GM13977 (cell line): ENCODE measurements at regions not wholly inside any gene's neighbourhood (a gene's known extent, or its start where the extent isn't known, plus 50 kb on each side); places are given as distances from the start of the nearest gene placed in this dataset.

Experiments used
- DNase-seq: peaks from one replicate; pipeline ENCODE4 v3.0.0; 2012; ENCODE audit warnings: low spot score
- CTCF ChIP-seq: IDR thresholded peaks from 2 replicates; pipeline ENCODE4 v1.5.1; 2012; ENCODE audit warnings: mild to moderate bottlenecking, control low read depth; ENCODE audit not compliant: insufficient read depth; ENCODE audit errors: extremely low read depth, missing control alignments
- in situ Hi-C: fragments of 300-500 bp; cut with MboI; formaldehyde crosslinking; loops from one replicate; pipeline ENCODE4 v1.12.0; 2022; ENCODE audit warnings: low sequenced_read_pairs, low pct_unique_long_range_greater_than_20kb, mixed read lengths, inconsistent platforms; ENCODE audit not compliant: unreplicated experiment

DNA sequence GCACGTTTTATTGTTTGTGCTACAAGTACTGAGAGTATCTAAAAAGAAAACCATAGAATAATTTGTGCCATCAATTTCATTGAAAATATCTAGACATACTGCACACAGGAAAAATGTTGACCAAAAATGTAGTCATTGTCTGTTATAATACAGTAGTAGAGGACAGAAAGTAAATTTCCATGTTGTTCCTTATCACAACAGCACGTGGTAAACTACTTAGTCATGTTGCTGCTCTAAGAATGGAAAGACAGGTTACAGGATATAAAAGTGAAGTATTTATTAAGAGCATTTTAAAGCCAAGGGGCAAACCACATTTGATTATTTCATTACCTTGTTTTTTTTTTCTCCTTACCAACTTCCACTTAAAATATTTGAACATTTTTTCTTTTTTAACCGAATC is 89.0 kb upstream of the CEP85L start:
- no peak for DNase-seq
- TF ChIP-seq CTCF = no peak
- in situ Hi-C loops = no loop called here

DNA sequence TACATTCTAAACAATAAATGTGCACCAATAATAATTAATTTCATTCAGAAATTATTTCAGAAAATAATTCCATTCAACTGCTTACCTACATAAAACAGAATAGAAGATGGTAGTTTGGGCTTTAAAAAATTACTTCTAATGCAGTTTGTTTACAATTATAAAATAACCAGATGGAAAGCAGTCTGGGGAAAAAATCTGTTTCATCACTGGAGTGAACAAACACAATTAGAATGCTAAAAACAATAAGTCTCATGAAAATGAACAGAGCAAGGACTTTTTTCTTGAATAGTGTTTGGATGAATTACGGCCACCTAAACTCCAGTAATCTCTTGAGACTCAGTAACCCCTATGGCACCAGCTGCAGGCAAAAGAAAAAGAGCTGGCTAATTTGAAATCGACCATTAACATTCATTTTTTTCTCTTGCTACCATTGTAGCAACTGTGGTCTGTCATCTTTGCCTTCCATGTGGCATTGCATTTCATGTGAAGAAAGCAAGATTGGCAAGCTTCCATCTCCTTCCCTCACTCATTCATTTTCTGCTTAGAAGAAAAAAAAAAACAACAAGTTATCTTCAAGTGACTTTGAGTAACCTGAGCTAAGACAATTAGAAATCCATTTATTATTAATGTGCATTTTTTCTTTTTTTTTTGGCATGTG is 88.4 kb upstream of the CEP85L start:
- in situ Hi-C loops = no loop called here
- no peak for DNase-seq
- no peak for TF ChIP-seq CTCF

- in situ Hi-C loops = no loop called here
- no peak for TF ChIP-seq CTCF
- no peak for DNase-seq
These were observed 85.0 kb upstream of the CEP85L start for GRCh38 chr6:118736440-118736839.

- TF ChIP-seq CTCF = peak; percentile 55
- DNase-seq = peak; percentile 34
- in situ Hi-C loops = no loop called here
These were observed 83.9 kb upstream of the CEP85L start for GRCh38 chr6:118735320-118735719.

GRCh38 chr6:118725944-118726343 is 74.6 kb upstream of the CEP85L start:
- in situ Hi-C loops = no loop called here
- no peak for DNase-seq
- TF ChIP-seq CTCF = no peak

- in situ Hi-C loops = no loop called here
- TF ChIP-seq CTCF = no peak
- peak; percentile 42 for DNase-seq
These were observed 72.8 kb upstream of the CEP85L start for GRCh38 chr6:118724211-118724610.
